Endodermal cell (in vitro differentiated cells): ENCODE measurements at regions not wholly inside any gene's neighbourhood (a gene's known extent, or its start where the extent isn't known, plus 50 kb on each side); places are given as distances from the start of the nearest gene placed in this dataset.
A peak's percentile ranks its signal among the peaks of the same experiment; 100 is the strongest.

Source experiments
- DNase-seq: peaks from one replicate; pipeline ENCODE4 v3.0.0-alpha.2; 2017
- H3K27ac ChIP-seq: 2 replicates; pipeline ENCODE4 v1.5.1; 2013; ENCODE audit warnings: mild to moderate bottlenecking, low read depth, low read length, moderate library complexity
- H3K27me3 ChIP-seq: 2 replicates; pipeline ENCODE4 v1.6.1; 2013; ENCODE audit warnings: mild to moderate bottlenecking, low read length, moderate library complexity; ENCODE audit not compliant: insufficient read depth, control insufficient read depth, poor library complexity, severe bottlenecking
- H3K36me3 ChIP-seq: 2 replicates; pipeline ENCODE4 v1.7.0; 2013; ENCODE audit warnings: mild to moderate bottlenecking, low read length, moderate library complexity; ENCODE audit not compliant: control insufficient read depth, insufficient read depth
- H3K4me1 ChIP-seq: one replicate; pipeline ENCODE4 v1.7.0; 2013; ENCODE audit warnings: low read length; ENCODE audit not compliant: control insufficient read depth, insufficient read depth
- H3K4me3 ChIP-seq: 2 replicates; pipeline ENCODE4 v1.5.1; 2013; ENCODE audit warnings: mild to moderate bottlenecking, low read length, moderate library complexity
- H3K9ac ChIP-seq: 2 replicates; pipeline ENCODE4 v1.6.1; 2013; ENCODE audit warnings: mild to moderate bottlenecking, low read length, moderate library complexity; ENCODE audit not compliant: poor library complexity, severe bottlenecking; ENCODE audit errors: extremely low read depth
- H3K9me3 ChIP-seq: 2 replicates; pipeline ENCODE4 v1.6.1; 2013; ENCODE audit warnings: mild to moderate bottlenecking, low read length, moderate library complexity; ENCODE audit not compliant: control insufficient read depth
- H3K27ac Mint-ChIP-seq: 2 replicates; pipeline ENCODE4 v1.8.0; 2020; ENCODE audit warnings: mixed read lengths
- H3K27me3 Mint-ChIP-seq: 2 replicates; pipeline ENCODE4 v1.8.0; 2021; ENCODE audit warnings: mild to moderate bottlenecking, mixed read lengths; ENCODE audit not compliant: insufficient read depth
- H3K36me3 Mint-ChIP-seq: 2 replicates; pipeline ENCODE4 v1.8.0; 2020; ENCODE audit warnings: low read depth, mixed read lengths
- H3K4me1 Mint-ChIP-seq: 2 replicates; pipeline ENCODE4 v1.8.0; 2020; ENCODE audit warnings: mixed read lengths
- H3K4me3 Mint-ChIP-seq: 2 replicates; pipeline ENCODE4 v1.8.0; 2020; ENCODE audit warnings: mild to moderate bottlenecking, moderate library complexity, mixed read lengths
- H3K9me3 Mint-ChIP-seq: 2 replicates; pipeline ENCODE4 v1.8.0; 2020; ENCODE audit warnings: mild to moderate bottlenecking, mixed read lengths
- WGBS, 2 experiments: methylation state at CpG; one replicate each; pipeline versions ENCODE4 v1.1.5 to v1.1.7; 2013; ENCODE audit warnings: missing lambda C conversion rate in 2 of 2, mixed read lengths in 1 of 2; ENCODE audit not compliant: insufficient coverage in 1 of 2, insufficient read length in 1 of 2; 5-methylcytosine and 5-hydroxymethylcytosine counted together
- TF ChIP-seq, protein P1 (sequence below): fragments of 200-600 bp; sonication (generic); conservative IDR thresholded peaks from 2 replicates; pipeline ENCODE4 v1.5.0; 2021; ENCODE audit warnings: antibody characterized with exemption, mild to moderate bottlenecking

DNA sequence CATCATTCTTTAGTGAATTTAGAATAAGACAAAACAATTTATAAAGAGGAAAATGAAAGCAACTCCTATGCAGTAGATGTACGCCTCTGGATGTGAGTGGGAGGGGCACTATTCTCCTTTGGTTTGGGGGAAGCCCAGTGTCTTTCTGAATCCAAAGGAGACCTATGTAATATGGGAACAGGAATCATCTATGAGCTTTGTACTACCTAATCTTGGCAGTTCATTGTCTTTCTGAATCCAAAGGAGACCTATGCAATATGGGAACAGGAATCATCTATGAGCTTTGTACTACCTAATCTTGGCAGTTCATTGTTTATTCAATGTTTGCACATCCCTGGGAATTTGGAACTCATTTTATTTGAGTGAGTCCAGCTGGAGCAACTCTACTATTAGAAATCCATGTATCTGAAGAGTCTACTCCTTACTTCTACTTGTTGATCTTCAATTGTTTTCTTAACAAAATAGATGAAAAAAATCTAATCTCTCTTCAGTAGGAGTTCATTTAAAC, 401.1 kb upstream of the LRATD1 start:
- H3K27me3 Mint-ChIP-seq = peaks cover 26% of the 10 kb centered on the region
- no peaks in the 10 kb centered on the region for H3K27me3 ChIP-seq

DNA sequence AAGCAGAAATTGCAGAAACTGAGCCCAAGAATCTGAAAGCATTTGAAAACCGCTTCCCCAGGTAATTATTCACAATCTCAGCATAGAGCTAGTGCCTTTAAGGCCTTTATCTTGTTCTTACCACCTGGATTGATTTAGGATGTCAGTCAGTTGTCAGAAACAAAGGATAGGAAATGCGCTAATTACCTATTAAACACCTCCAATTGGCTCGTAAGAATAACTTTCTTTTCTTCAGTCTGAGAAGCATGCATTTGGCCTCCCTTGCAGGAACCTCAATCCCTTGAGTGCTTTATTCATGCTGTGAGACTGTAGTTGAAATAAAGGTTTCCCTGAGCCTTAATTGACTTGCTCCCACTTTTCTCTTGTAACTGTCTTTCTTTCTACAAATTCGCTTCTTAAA, 400.3 kb upstream of the LRATD1 start:
- peaks cover 26% of the 10 kb centered on the region for H3K27me3 Mint-ChIP-seq
- Histone ChIP-seq H3K27me3 (no peaks in the 10 kb centered on the region), H3K9ac (no peak overlapping the region), H3K4me1 (no peaks in the 10 kb centered on the region), H3K4me3 (peak overlapping the region; percentile 65), H3K9me3 (no peaks in the 10 kb centered on the region), H3K36me3 (no peaks in the 10 kb centered on the region), H3K27ac (no peak overlapping the region)
- TF ChIP-seq, protein P1, sequence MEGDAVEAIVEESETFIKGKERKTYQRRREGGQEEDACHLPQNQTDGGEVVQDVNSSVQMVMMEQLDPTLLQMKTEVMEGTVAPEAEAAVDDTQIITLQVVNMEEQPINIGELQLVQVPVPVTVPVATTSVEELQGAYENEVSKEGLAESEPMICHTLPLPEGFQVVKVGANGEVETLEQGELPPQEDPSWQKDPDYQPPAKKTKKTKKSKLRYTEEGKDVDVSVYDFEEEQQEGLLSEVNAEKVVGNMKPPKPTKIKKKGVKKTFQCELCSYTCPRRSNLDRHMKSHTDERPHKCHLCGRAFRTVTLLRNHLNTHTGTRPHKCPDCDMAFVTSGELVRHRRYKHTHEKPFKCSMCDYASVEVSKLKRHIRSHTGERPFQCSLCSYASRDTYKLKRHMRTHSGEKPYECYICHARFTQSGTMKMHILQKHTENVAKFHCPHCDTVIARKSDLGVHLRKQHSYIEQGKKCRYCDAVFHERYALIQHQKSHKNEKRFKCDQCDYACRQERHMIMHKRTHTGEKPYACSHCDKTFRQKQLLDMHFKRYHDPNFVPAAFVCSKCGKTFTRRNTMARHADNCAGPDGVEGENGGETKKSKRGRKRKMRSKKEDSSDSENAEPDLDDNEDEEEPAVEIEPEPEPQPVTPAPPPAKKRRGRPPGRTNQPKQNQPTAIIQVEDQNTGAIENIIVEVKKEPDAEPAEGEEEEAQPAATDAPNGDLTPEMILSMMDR = no peak
- H3K36me3 Mint-ChIP-seq = peaks cover 3% of the 10 kb centered on the region
- H3K4me1 Mint-ChIP-seq = peaks cover 28% of the 10 kb centered on the region
- peaks cover 6% of the 10 kb centered on the region for H3K9me3 Mint-ChIP-seq
- DNase-seq = peak; percentile 59
- 27 to 48% methylated on average over 4 of the region's 4 CpGs for WGBS, 2 experiments
- no peak overlapping the region for H3K27ac Mint-ChIP-seq
- H3K4me3 Mint-ChIP-seq = no peak overlapping the region

More for the DNA sequence above, 401.1 kb upstream of the LRATD1 start:
- Histone ChIP-seq H3K9ac (no peak overlapping the region), H3K4me3 (peak overlapping the region; percentile 65), H3K4me1 (no peaks in the 10 kb centered on the region), H3K36me3 (no peaks in the 10 kb centered on the region), H3K9me3 (no peaks in the 10 kb centered on the region), H3K27ac (no peak overlapping the region)
- Mint-ChIP-seq H3K4me3 (no peak overlapping the region), H3K4me1 (peaks cover 28% of the 10 kb centered on the region), H3K9me3 (peaks cover 6% of the 10 kb centered on the region), H3K36me3 (peaks cover 3% of the 10 kb centered on the region), H3K27ac (no peak overlapping the region)
- 83 to 92% methylated on average over 1 of the region's 1 CpG for WGBS, 2 experiments
- TF ChIP-seq, protein P1 = no peak
- no peak for DNase-seq

DNA sequence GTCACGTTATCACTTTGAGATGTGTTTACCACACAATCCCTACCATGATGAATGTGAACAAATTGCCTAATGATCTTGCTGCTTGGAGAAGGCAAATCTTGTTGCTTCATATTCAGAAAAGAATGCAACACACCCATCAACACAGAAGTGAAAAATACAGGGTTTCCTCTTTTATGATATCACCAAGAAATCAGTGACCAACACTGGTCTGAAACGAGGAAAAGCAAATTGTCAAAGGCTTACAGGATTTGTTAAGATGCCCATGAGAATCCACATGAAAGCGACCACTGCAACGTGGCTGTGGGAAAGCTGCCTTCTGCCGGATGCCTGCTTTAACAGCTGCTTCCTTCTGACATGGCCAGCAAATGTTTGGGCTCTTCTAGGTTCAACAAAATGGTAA, 397.6 kb upstream of the LRATD1 start:
- peaks cover 26% of the 10 kb centered on the region for H3K27me3 Mint-ChIP-seq
- DNase-seq = no peak

More for the DNA sequence above, 397.6 kb upstream of the LRATD1 start:
- no peak overlapping the region for H3K4me3 ChIP-seq
- TF ChIP-seq, protein P1 = no peak
- H3K4me1 ChIP-seq = no peaks in the 10 kb centered on the region
- no peaks in the 10 kb centered on the region for H3K36me3 ChIP-seq
- Mint-ChIP-seq H3K36me3 (peaks cover 2% of the 10 kb centered on the region), H3K9me3 (peaks cover 2% of the 10 kb centered on the region), H3K27ac (no peak overlapping the region), H3K4me3 (no peak overlapping the region), H3K4me1 (peaks cover 28% of the 10 kb centered on the region)
- H3K27me3 ChIP-seq = no peaks in the 10 kb centered on the region
- H3K27ac ChIP-seq = no peak overlapping the region
- no peaks in the 10 kb centered on the region for H3K9me3 ChIP-seq
- 91 to 93% methylated on average over 5 of the region's 5 CpGs for WGBS, 2 experiments
- no peak overlapping the region for H3K9ac ChIP-seq
